Ovary (tissue), 3 donors: ENCODE measurements at regions not wholly inside any gene's neighbourhood (a gene's known extent, or its start where the extent isn't known, plus 50 kb on each side); places are given as distances from the start of the nearest gene placed in this dataset.

Experiments used
- EP300 ChIP-seq: sonication (generic); formaldehyde crosslinking; IDR thresholded peaks from one replicate; pipeline ENCODE4 v1.6.1; 2017; ENCODE audit warnings: antibody characterized with exemption
- POLR2A ChIP-seq: fragments of 450-650 bp; IDR thresholded peaks from one replicate; pipeline ENCODE4 v1.6.1; 2017; ENCODE audit warnings: antibody characterized with exemption, mild to moderate bottlenecking, moderate library complexity
- TF ChIP-seq, protein P1 (sequence below), 3 donors: fragments of 450-650 bp in 2 of 3; fragments of 200-600 bp in 1 of 3; IDR thresholded peaks; one replicate each; pipeline versions ENCODE4 v1.5.1 to v1.8.0; 2016 to 2022; ENCODE audit warnings: antibody characterized with exemption in 3 of 3, mild to moderate bottlenecking in 1 of 3
- donor health status: DM: no; HTN: no; CAD: no.

DNA sequence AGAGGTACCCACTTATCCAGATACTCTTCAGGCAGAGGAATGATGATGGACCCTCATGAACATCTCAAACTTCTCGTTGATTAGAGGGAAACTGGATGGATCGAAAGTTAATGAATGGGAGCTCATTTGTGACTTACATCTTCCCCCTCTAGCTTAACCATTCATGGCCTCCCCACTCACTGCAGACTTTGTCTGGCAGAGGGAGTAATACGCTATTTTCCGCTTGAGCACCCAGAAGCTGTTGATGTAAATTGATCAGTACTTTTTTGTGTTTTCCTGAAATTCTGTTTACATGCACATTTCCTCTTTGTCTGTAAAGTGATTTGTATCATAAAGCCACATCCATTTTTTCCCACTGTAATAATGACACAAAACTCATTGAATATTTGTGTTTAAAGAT lies 239.1 kb upstream of the RBFOX1 start:
- TF ChIP-seq, protein P1, sequence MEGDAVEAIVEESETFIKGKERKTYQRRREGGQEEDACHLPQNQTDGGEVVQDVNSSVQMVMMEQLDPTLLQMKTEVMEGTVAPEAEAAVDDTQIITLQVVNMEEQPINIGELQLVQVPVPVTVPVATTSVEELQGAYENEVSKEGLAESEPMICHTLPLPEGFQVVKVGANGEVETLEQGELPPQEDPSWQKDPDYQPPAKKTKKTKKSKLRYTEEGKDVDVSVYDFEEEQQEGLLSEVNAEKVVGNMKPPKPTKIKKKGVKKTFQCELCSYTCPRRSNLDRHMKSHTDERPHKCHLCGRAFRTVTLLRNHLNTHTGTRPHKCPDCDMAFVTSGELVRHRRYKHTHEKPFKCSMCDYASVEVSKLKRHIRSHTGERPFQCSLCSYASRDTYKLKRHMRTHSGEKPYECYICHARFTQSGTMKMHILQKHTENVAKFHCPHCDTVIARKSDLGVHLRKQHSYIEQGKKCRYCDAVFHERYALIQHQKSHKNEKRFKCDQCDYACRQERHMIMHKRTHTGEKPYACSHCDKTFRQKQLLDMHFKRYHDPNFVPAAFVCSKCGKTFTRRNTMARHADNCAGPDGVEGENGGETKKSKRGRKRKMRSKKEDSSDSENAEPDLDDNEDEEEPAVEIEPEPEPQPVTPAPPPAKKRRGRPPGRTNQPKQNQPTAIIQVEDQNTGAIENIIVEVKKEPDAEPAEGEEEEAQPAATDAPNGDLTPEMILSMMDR (IDR thresholded peaks at IDR 0.05) = no peak
- TF ChIP-seq EP300 (no peak), POLR2A (no peak)
